ENCODE measurements at regions not wholly inside any gene's neighbourhood (a gene's known extent, or its start where the extent isn't known, plus 50 kb on each side); places are given as distances from the start of the nearest gene placed in this dataset.
A peak's percentile ranks its signal among the peaks of the same experiment; 100 is the strongest.

DNA sequence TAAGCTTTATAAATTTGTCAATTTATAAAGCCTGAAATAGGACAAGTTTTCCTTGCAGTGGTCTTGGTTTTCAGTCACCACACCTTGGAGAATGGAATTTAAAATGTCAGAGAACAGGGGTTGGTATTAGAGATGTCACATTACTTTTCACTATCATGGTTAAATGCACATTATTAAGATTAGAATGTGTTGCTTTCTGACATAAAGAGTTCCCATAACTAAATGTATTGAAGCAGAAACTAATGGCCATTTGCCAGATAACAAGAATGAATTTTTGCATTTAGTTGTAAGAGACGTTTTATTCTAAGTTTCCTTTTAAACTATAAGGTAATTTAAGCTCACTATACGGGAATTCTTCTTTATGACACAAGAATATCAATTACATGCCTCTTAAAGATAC lies 172.3 kb downstream of the ARL4A start:
- Mint-ChIP-seq H3K27ac (no peak overlapping the region), H3K4me1 (no peaks in the 10 kb centered on the region), H3K36me3 (no peaks in the 10 kb centered on the region), H3K4me3 (no peak overlapping the region), H3K27me3 (no peaks in the 10 kb centered on the region), H3K9me3 (no peaks in the 10 kb centered on the region)
- ATAC-seq (ENCODE audit: low read depth in 2 of 2), result no peak
- DNase-seq, result no peak

DNA sequence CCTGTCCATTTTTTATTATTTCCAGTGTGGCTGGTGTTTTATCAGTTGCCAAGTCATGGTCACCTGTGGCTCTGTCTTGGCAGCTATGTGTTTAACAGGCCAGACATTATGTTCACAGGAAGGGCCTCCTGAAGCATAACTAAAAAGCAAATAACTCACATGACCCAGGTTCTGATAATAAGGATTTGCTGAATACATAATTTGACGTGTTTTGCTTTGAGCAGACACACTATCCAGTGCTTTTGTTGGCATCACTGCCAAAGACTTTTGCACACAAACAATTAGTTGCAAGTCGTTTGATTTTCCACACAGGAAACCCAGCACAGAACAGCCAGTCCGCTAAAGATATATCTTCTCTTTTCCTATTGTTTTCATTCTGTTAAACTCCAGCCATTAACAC lies 173.6 kb downstream of the ARL4A start:
- DNase-seq, result no peak
- H3K4me3 Mint-ChIP-seq, result no peak overlapping the region
- H3K9me3 Mint-ChIP-seq, result no peaks in the 10 kb centered on the region
- no peak overlapping the region for H3K27ac Mint-ChIP-seq
- no peaks in the 10 kb centered on the region for H3K27me3 Mint-ChIP-seq
- H3K36me3 Mint-ChIP-seq, result no peaks in the 10 kb centered on the region
- no peak for ATAC-seq (ENCODE audit: low read depth in 2 of 2)
- no peaks in the 10 kb centered on the region for H3K4me1 Mint-ChIP-seq

DNA sequence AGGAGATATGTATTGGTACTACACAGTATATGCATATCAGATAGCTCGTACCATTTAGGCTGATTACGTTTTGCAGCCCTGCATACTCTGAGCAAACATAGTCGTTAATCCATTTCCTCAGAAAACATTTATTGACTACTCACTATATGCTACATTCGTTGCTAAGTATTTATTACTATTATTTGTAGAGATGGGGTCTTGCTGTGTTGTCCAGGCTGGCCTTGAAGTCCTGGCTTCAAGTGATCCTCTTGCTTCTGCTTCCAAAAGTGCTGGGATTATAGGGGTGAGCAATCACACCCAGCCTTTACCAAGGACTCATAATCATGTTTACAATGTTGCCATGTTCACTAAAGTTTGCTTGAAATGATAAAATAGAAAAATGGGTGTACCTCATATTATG lies 174.7 kb downstream of the ARL4A start:
- Mint-ChIP-seq H3K27ac (no peak overlapping the region), H3K4me3 (no peak overlapping the region), H3K4me1 (no peaks in the 10 kb centered on the region), H3K27me3 (no peaks in the 10 kb centered on the region), H3K9me3 (no peaks in the 10 kb centered on the region), H3K36me3 (no peaks in the 10 kb centered on the region)
- ATAC-seq (ENCODE audit: low read depth in 2 of 2), result no peak
- no peak for DNase-seq

DNA sequence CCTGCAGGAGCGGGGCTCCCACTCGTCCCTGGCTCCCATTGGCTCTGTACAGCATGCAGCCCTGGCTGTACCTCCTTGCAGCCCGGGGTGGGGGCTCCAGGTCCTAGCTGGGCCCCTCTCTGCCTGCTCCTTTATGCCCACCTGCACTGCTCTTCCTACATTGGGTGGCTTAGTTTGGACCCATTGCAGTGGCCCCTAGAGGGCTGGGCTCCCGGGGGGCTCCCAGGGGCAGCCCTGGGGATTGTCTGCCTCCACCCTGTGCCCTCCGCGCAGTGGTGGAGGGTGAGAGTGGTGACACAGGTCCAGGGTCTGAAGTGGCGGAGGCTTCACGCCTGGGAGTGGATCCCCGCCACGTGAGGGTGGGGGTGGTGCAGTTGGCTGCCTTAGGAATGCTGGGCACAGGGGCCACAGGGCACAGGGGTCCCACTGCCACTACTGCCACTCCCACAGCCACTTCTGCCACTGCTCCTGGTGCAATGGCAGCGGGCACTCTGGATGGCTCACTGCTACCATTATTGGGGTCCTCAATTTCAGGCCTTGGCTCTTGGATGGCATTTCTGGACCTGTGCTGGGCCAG lies 177.1 kb downstream of the ARL4A start:
- H3K27me3 Mint-ChIP-seq, result no peaks in the 10 kb centered on the region
- DNase-seq, result no peak
- ATAC-seq (ENCODE audit: low read depth in 2 of 2), result no peak
- H3K27ac Mint-ChIP-seq, result no peak overlapping the region
- H3K9me3 Mint-ChIP-seq, result no peaks in the 10 kb centered on the region
- H3K36me3 Mint-ChIP-seq, result no peaks in the 10 kb centered on the region
- no peak overlapping the region for H3K4me3 Mint-ChIP-seq
- H3K4me1 Mint-ChIP-seq, result no peaks in the 10 kb centered on the region

DNA sequence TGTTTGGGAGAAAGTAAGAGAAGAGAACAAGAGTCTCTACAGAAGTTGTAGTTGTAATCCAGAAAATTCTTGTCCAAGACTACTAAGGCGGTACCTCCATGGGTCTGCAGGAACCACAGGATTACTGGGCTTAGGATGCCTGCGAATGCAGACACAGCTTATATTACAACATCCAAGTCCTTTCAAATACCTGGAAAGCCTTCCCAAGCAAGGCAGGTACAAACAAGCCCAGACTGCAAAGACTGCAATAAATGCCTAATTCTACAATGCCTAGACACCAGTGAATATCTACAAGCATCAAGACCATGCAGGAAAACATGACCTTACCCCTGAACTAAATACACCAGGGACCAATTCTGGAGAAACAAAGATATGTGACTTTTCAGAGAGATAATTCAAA lies 178.2 kb downstream of the ARL4A start:
- Mint-ChIP-seq H3K36me3 (no peaks in the 10 kb centered on the region), H3K27ac (no peak overlapping the region), H3K4me1 (no peaks in the 10 kb centered on the region), H3K4me3 (no peak overlapping the region), H3K9me3 (no peaks in the 10 kb centered on the region), H3K27me3 (no peaks in the 10 kb centered on the region)
- no peak for DNase-seq
- no peak for ATAC-seq (ENCODE audit: low read depth in 2 of 2)

DNA sequence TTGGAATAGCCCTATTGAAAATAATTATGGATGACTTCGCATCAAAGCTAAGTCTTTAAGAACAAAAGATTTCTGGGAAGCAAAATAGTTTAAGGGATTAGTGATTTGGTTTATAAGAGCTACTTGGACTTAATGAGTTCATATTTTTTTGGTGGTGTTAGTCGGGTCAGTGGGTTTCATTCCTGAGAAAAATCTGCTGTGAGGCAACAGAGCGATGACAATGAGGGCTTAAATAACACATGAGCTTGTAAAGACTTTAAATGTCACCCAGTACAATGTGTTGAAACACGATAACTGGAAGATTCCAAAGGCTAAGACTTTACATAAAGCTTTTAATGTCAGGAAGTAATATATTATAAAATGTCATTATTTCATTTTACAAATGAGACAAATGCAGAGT lies 178.8 kb downstream of the ARL4A start:
- no peaks in the 10 kb centered on the region for H3K4me1 Mint-ChIP-seq
- H3K4me3 Mint-ChIP-seq, result no peak overlapping the region

DNA sequence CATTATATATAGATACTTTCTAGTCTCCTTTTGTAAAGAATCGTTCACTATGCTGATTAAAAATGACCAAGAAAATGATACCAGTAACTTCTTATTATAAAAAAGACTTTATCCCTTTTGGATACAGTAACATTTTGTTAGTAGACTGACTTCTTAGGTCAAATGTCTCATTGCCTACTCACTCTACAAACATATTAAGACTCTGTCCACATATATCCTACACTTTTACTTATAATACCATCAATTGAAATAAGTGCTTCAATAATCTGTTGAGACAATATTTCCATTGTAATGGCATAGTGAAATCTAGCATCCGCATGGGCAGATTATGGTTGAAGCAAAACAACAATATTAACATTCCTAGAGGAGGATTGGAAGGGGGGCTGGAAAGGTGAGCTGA lies 180.6 kb downstream of the ARL4A start:
- Mint-ChIP-seq H3K27ac (no peak overlapping the region), H3K27me3 (no peaks in the 10 kb centered on the region), H3K4me1 (no peaks in the 10 kb centered on the region), H3K4me3 (no peak overlapping the region), H3K9me3 (no peaks in the 10 kb centered on the region), H3K36me3 (no peaks in the 10 kb centered on the region)
- ATAC-seq (ENCODE audit: low read depth in 2 of 2) (no peak), DNase-seq (no peak)

More for the DNA sequence above, 178.8 kb downstream of the ARL4A start:
- no peaks in the 10 kb centered on the region for H3K9me3 Mint-ChIP-seq
- H3K27ac Mint-ChIP-seq, result no peak overlapping the region
- no peak for ATAC-seq (ENCODE audit: low read depth in 2 of 2)
- no peaks in the 10 kb centered on the region for H3K36me3 Mint-ChIP-seq
- H3K27me3 Mint-ChIP-seq, result no peaks in the 10 kb centered on the region
- no peak for DNase-seq

DNA sequence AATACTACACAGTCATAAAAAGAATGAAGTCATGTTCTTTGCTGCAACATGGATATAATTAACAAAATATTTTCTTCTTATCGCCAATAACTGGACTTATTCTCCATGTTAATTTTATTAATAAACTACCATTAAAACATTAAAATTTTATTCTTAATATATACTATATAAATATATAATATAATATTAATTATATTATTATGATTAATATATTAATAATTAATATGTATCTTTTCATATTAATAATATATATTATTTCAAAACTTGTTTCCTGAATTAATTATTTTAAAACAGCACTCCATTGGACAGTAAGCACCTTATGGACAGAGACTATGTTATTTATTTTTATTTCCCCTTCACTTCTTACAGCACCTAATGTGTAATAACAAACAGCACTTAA lies 182.8 kb downstream of the ARL4A start:
- H3K4me1 Mint-ChIP-seq, result no peaks in the 10 kb centered on the region
- H3K4me3 Mint-ChIP-seq, result no peak overlapping the region
- H3K9me3 Mint-ChIP-seq, result no peaks in the 10 kb centered on the region
- no peak for DNase-seq
- no peaks in the 10 kb centered on the region for H3K36me3 Mint-ChIP-seq
- no peak overlapping the region for H3K27ac Mint-ChIP-seq
- ATAC-seq (ENCODE audit: low read depth in 2 of 2), result no peak
- H3K27me3 Mint-ChIP-seq, result no peaks in the 10 kb centered on the region

DNA sequence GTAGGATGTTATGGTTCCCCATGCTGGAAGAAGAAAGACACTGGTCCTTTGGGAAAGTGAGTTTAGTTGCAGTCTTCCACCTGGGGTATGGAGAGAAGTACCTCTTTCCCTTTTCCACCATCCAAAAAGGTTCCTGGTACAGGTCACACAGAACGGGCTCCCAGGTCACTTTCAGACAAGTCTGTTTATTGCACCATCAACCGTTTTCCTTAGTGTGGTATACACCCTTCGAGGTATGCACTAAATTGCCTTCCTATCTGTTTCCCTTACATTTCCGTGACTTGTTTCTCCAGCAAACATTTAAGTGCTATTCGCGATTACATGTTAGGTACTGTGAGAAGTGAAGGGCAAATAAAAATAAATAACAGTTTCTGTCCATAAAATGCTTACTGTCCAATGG lies 185.1 kb downstream of the ARL4A start:
- ATAC-seq (ENCODE audit: low read depth in 2 of 2) (no peak), DNase-seq (no peak)
- H3K4me1 Mint-ChIP-seq, result no peaks in the 10 kb centered on the region
- H3K4me3 Mint-ChIP-seq, result no peak overlapping the region
- no peak overlapping the region for H3K27ac Mint-ChIP-seq
- H3K27me3 Mint-ChIP-seq, result no peaks in the 10 kb centered on the region
- no peaks in the 10 kb centered on the region for H3K36me3 Mint-ChIP-seq
- no peaks in the 10 kb centered on the region for H3K9me3 Mint-ChIP-seq

DNA sequence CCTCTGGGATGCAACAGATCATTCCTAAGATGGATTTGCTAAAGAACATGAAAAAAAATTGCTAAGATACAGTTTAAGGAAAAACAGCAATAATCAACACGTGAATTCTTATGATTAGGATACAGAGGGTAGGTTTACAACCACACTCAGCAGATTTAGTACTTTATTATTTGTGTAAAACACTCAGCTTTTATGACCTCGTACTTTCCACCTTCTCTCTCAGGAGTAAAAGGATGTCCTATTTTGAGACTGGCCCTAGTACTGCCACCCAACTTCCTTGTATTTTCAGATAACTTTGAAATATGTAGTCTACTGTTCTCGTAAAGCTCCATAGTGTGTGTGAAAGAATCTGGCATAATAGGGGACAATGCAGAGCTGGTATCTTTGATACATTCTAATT lies 186.1 kb downstream of the ARL4A start:
- DNase-seq (no peak), ATAC-seq (ENCODE audit: low read depth in 2 of 2) (no peak)
- H3K4me1 Mint-ChIP-seq, result no peaks in the 10 kb centered on the region
- no peak overlapping the region for H3K4me3 Mint-ChIP-seq
- H3K36me3 Mint-ChIP-seq, result no peaks in the 10 kb centered on the region
- H3K9me3 Mint-ChIP-seq, result no peaks in the 10 kb centered on the region
- H3K27ac Mint-ChIP-seq, result no peak overlapping the region
- H3K27me3 Mint-ChIP-seq, result no peaks in the 10 kb centered on the region

DNA sequence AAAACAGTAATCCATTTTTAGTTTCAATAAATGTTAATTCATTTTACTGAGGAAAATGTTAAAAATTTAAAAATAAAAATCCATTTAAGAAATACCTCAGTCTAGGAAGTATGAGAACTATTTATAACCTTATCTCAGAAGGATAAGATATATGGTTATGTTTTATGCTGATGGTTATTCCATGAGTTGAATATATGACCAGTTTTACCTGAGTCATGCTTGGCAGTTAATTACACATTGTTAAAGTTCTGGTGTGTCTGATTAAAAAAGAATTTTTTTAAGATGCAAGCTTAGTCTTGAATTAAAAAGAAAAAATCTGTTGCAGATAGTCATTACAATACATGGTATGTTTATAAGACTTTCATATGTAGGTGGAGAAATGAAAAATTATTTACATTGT lies 191.7 kb downstream of the ARL4A start:
- DNase-seq (no peak), ATAC-seq (ENCODE audit: low read depth in 2 of 2) (no peak)
- Mint-ChIP-seq H3K4me3 (no peak overlapping the region), H3K9me3 (peaks cover 0 to 30% (median 6%) of the 10 kb centered on the region in 7 donors), H3K36me3 (no peaks in the 10 kb centered on the region), H3K27me3 (no peaks in the 10 kb centered on the region), H3K4me1 (peaks cover 0 to 6% (median 0%) of the 10 kb centered on the region in 3 donors), H3K27ac (no peak overlapping the region)

DNA sequence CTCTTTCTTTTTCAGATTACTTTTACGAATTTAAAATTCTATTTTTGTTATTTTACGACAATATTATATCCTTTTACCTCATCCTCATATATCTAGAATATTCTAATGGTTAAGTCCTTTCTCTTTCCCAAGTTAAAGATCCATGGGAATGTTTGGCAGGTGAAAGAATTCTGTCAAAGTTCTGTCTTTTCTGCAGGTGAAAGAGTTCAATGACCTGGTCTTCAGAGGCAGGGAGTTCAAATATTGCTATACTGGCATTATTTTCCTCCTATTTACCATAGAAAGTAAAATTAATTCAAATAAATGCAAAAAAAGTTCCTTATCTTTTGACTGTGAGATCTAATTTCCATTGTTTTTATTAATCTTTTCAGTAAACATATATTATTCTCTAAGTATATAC lies 194.3 kb downstream of the ARL4A start:
- no peak overlapping the region for H3K27ac Mint-ChIP-seq
- H3K4me1 Mint-ChIP-seq, result peaks cover 0 to 6% (median 0%) of the 10 kb centered on the region in 3 donors
- DNase-seq (no peak), ATAC-seq (ENCODE audit: low read depth in 2 of 2) (no peak)
- no peaks in the 10 kb centered on the region for H3K36me3 Mint-ChIP-seq
- H3K27me3 Mint-ChIP-seq, result no peaks in the 10 kb centered on the region
- peaks cover 0 to 30% (median 6%) of the 10 kb centered on the region in 7 donors for H3K9me3 Mint-ChIP-seq
- no peak overlapping the region for H3K4me3 Mint-ChIP-seq

DNA sequence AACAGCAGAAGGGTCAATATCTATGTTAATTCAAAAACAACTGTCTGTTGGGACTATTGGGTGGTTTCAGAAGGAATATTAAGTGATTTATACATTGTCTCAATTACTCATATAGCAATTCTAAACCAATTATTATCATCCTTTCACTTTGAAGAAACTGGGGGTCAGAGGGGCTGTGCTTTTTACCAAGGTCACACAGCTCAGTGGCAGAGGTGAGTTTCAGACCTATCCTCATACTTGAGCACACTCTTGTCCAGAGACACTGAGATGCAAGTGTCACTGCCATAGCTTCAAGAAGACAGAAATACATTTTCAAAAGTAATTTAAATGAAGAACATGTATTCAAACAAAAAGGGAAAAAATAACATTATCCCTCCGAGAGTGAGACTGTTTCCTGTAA lies 195.3 kb downstream of the ARL4A start:
- ATAC-seq (ENCODE audit: low read depth in 2 of 2) (no peak), DNase-seq (no peak)
- Mint-ChIP-seq H3K36me3 (no peaks in the 10 kb centered on the region), H3K4me3 (no peak overlapping the region), H3K27me3 (no peaks in the 10 kb centered on the region), H3K9me3 (peaks cover 0 to 30% (median 6%) of the 10 kb centered on the region in 7 donors), H3K4me1 (peaks cover 0 to 6% (median 0%) of the 10 kb centered on the region in 3 donors), H3K27ac (peak overlapping the region in 1 of 6 donors; percentile 9)

DNA sequence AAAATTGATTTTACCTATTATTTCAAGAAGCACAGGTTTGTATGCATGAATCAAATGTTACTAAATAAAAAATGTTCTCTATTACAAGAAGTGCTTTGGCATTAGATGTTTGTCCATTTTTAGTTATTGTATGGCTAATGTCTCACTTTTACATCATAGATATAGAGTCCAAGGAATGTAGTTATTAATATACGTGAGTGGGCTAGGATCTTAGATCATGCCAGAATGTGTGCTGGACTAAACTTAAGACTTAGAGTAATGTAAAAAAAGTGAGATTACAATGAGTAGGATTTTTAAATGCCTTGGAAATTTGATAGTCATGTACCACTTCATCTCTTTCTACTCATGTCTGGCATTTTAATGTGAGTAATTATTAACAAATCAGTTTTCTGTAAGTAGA lies 196.6 kb downstream of the ARL4A start:
- Mint-ChIP-seq H3K27ac (no peak overlapping the region), H3K27me3 (peaks cover 0 to 4% (median 0%) of the 10 kb centered on the region in 3 donors), H3K36me3 (no peaks in the 10 kb centered on the region), H3K4me1 (peaks cover 0 to 6% (median 0%) of the 10 kb centered on the region in 3 donors), H3K9me3 (peaks cover 0 to 30% (median 6%) of the 10 kb centered on the region in 7 donors), H3K4me3 (no peak overlapping the region)
- DNase-seq (no peak), ATAC-seq (ENCODE audit: low read depth in 2 of 2) (no peak)

DNA sequence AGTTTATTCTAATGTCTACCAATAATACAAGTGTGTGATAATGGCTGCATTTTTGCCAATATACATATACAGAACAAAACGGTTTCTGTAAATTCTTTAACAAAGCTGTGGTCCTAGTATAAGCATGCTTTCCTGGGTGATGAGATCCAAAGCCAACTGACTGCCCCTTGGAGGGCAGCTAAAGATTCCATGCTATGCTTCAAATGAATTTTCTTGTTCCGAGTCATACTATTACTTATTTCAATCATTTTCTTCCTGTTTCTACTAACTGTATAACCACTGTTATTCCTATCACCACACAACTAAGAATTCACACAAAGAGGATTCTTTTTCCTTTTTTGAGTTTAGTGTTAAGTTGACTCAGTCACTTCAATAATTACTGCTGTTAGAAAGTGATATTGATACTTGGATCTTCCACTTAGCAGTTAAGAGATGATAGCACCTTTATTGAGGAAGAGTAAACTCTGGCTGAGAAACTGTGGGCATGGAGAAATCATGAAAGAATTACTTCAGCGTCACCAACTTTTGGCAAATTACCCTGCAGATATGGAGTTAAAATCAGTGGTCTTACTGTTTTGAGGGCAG lies 197.5 kb downstream of the ARL4A start:
- Mint-ChIP-seq H3K36me3 (no peaks in the 10 kb centered on the region), H3K4me3 (no peak overlapping the region), H3K4me1 (peaks cover 0 to 6% (median 0%) of the 10 kb centered on the region in 3 donors), H3K27me3 (peaks cover 0 to 4% (median 0%) of the 10 kb centered on the region in 3 donors), H3K27ac (no peak overlapping the region), H3K9me3 (peaks cover 0 to 30% (median 6%) of the 10 kb centered on the region in 7 donors)
- DNase-seq (no peak), ATAC-seq (ENCODE audit: low read depth in 2 of 2) (no peak)

Measured in naive B cell (primary cell).